Stimulated activated CD4-positive, alpha-beta T cell treated with anti-CD3 and anti-CD28 coated beads, TNF-alpha, amount 100 ng/mL, for 24 hours (primary cell): ENCODE measurements at regions not wholly inside any gene's neighbourhood (a gene's known extent, or its start where the extent isn't known, plus 50 kb on each side); places are given as distances from the start of the nearest gene placed in this dataset.
"Not testable (repeated sequence)": the region's sequence is repeated elsewhere in the genome, so short reads cannot be mapped to it uniquely, and the experiment has no call there.

Experiments used
- DNase-seq, 3 experiments: peaks; one replicate each; pipeline ENCODE4 v3.0.0-alpha.2; 2020; ENCODE audit warnings: low read depth in 3 of 3

GRCh38 chr6:139886396-139886795 is 511.9 kb upstream of the CITED2 start:
- DNase-seq = no peak

GRCh38 chr6:139885909-139886308 is 511.5 kb upstream of the CITED2 start:
- DNase-seq = no peak

GRCh38 chr6:139883776-139884175 is 509.3 kb upstream of the CITED2 start:
- DNase-seq = no peak

- no peak for DNase-seq
Observed at GRCh38 chr6:139882977-139883728, 508.7 kb upstream of the CITED2 start.

- DNase-seq = no peak
Observed at GRCh38 chr6:139882234-139882633, 507.8 kb upstream of the CITED2 start.

- no peak for DNase-seq
Observed at GRCh38 chr6:139881728-139882211, 507.3 kb upstream of the CITED2 start.

- no peak for DNase-seq
Observed at GRCh38 chr6:139881236-139881635, 506.8 kb upstream of the CITED2 start.

GRCh38 chr6:139879823-139880356 is 505.4 kb upstream of the CITED2 start:
- DNase-seq = no peak

GRCh38 chr6:139879241-139879640 is 504.8 kb upstream of the CITED2 start:
- DNase-seq = not testable (repeated sequence)

- no peak for DNase-seq
Observed at GRCh38 chr6:139877828-139878405, 503.5 kb upstream of the CITED2 start.

- DNase-seq = no peak
Observed at GRCh38 chr6:139872665-139873064, 498.2 kb upstream of the CITED2 start.

- DNase-seq = no peak
Observed at GRCh38 chr6:139871803-139872510, 497.5 kb upstream of the CITED2 start.

- no peak for DNase-seq
Observed at GRCh38 chr6:139871165-139871710, 496.8 kb upstream of the CITED2 start.

- DNase-seq = no peak
Observed at GRCh38 chr6:139868576-139868975, 494.1 kb upstream of the CITED2 start.

GRCh38 chr6:139863964-139864363 is 489.5 kb upstream of the CITED2 start:
- DNase-seq = no peak

- DNase-seq = no peak
Observed at GRCh38 chr6:139863346-139863745, 488.9 kb upstream of the CITED2 start.

GRCh38 chr6:139862311-139862710 is 487.9 kb upstream of the CITED2 start:
- DNase-seq = no peak

GRCh38 chr6:139860203-139860602 is 485.8 kb upstream of the CITED2 start:
- DNase-seq = no peak

- no peak for DNase-seq
Observed at GRCh38 chr6:139858429-139858828, 484.0 kb upstream of the CITED2 start.

GRCh38 chr6:139857143-139857542 is 482.7 kb upstream of the CITED2 start:
- DNase-seq = no peak

GRCh38 chr6:139856562-139856961 is 482.1 kb upstream of the CITED2 start:
- no peak for DNase-seq

- no peak for DNase-seq
Observed at GRCh38 chr6:139855671-139856311, 481.3 kb upstream of the CITED2 start.
